ENCODE measurements at regions not wholly inside any gene's neighbourhood (a gene's known extent, or its start where the extent isn't known, plus 50 kb on each side); places are given as distances from the start of the nearest gene placed in this dataset.

DNA sequence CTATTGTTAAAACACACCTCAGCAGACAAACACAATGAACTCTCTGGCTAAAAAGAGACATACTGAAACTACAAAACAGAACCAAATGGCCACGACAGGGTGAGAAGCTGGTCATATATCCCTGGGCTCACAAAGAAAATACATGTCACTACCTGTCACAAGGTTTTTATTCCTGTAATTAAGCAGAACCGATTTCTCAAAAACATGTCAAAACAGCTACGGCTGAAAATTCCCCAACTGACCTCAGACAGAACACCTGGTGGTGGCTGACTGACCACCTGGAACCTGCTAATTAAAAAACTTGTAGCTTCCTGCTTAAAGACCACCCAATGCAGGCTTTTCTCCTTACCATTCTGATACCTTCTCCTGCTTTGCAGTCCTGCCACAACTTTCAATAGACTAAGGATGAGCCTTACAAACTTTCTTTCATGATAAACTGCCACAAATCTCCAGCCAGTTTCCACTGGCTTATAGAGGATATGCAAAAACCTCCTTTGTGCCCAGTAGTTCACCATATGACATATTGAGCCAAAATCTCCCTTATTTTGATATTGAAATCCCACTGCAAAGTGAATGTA is 571.9 kb downstream of the SPOCK3 start:
- TF ChIP-seq, protein P1, sequence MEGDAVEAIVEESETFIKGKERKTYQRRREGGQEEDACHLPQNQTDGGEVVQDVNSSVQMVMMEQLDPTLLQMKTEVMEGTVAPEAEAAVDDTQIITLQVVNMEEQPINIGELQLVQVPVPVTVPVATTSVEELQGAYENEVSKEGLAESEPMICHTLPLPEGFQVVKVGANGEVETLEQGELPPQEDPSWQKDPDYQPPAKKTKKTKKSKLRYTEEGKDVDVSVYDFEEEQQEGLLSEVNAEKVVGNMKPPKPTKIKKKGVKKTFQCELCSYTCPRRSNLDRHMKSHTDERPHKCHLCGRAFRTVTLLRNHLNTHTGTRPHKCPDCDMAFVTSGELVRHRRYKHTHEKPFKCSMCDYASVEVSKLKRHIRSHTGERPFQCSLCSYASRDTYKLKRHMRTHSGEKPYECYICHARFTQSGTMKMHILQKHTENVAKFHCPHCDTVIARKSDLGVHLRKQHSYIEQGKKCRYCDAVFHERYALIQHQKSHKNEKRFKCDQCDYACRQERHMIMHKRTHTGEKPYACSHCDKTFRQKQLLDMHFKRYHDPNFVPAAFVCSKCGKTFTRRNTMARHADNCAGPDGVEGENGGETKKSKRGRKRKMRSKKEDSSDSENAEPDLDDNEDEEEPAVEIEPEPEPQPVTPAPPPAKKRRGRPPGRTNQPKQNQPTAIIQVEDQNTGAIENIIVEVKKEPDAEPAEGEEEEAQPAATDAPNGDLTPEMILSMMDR (IDR thresholded peaks at IDR 0.05): no peak
- no peak for TF ChIP-seq POLR2A (IDR thresholded peaks at IDR 0.05)
